CD4-positive, alpha-beta T cell (primary cell): ENCODE measurements at regions not wholly inside any gene's neighbourhood (a gene's known extent, or its start where the extent isn't known, plus 50 kb on each side); places are given as distances from the start of the nearest gene placed in this dataset.
"Not testable (repeated sequence)": the region's sequence is repeated elsewhere in the genome, so short reads cannot be mapped to it uniquely, and the experiment has no call there.

Experiments used
- ATAC-seq: fragments of 200-7000 bp; cut with Tn5 transposase; one replicate; pipeline ENCODE4 v1.10.0; 2022; ENCODE audit warnings: mild to moderate bottlenecking; ENCODE audit not compliant: poor library complexity
- CTCF ChIA-PET: fragments of 350-600 bp; sonication (Branson Sonifier 250); formaldehyde crosslinking; loops from one replicate; lab custom pipeline; 2021; ENCODE audit warnings: antibody characterized with exemption, inconsistent platforms; lab: Charles Lee
- POLR2A ChIA-PET: fragments of 350-600 bp; sonication (Branson Sonifier 250); formaldehyde crosslinking; loops from one replicate; lab custom pipeline; 2021; ENCODE audit warnings: antibody characterized with exemption, inconsistent platforms; lab: Charles Lee
- DNase-seq, 14 experiments: peaks; one replicate each; pipeline ENCODE4 v3.0.0-alpha.2; 2013 to 2020; ENCODE audit warnings: mixed read lengths in 2 of 14
- H3K27ac ChIP-seq, 2 donors: one replicate each; pipeline versions ENCODE4 v1.5.1 to v1.7.0; 2013; ENCODE audit warnings: low read length in 2 of 2, low read depth in 1 of 2, mild to moderate bottlenecking in 1 of 2
- H3K27me3 ChIP-seq, 2 experiments: 1 replicate in 1 of 2; 2 replicates in 1 of 2; pipeline versions ENCODE4 v1.6.1 to v1.7.0; 2013; ENCODE audit warnings: low read length in 2 of 2, control low read depth in 1 of 2, mild to moderate bottlenecking in 1 of 2, moderate library complexity in 1 of 2; ENCODE audit not compliant: insufficient read depth in 2 of 2, control insufficient read depth in 1 of 2
- H3K36me3 ChIP-seq: one replicate; pipeline ENCODE4 v1.6.1; 2013; ENCODE audit warnings: low read length, control low read depth; ENCODE audit not compliant: insufficient read depth
- H3K4me1 ChIP-seq: one replicate; pipeline ENCODE4 v1.6.1; 2013; ENCODE audit warnings: low read length, control low read depth; ENCODE audit not compliant: insufficient read depth
- H3K4me3 ChIP-seq: one replicate; pipeline ENCODE4 v1.5.1; 2013; ENCODE audit warnings: mild to moderate bottlenecking, low read length, moderate library complexity
- H3K9me3 ChIP-seq, 2 experiments: 1 replicate in 1 of 2; 2 replicates in 1 of 2; pipeline versions ENCODE4 v1.6.1 to v1.7.0; 2013; ENCODE audit warnings: low read length in 2 of 2, mild to moderate bottlenecking in 2 of 2, control low read depth in 1 of 2, moderate library complexity in 1 of 2; ENCODE audit not compliant: control insufficient read depth in 1 of 2, insufficient read depth in 1 of 2
- H3K27ac Mint-ChIP-seq: one replicate; pipeline ENCODE4 v1.8.0; 2020; ENCODE audit warnings: mixed read lengths
- H3K27me3 Mint-ChIP-seq: one replicate; pipeline ENCODE4 v1.8.0; 2021; ENCODE audit warnings: mixed read lengths
- H3K36me3 Mint-ChIP-seq: one replicate; pipeline ENCODE4 v1.8.0; 2021; ENCODE audit warnings: low read depth, mixed read lengths
- H3K4me1 Mint-ChIP-seq: one replicate; pipeline ENCODE4 v1.8.0; 2021; ENCODE audit warnings: low read depth, mixed read lengths
- H3K4me3 Mint-ChIP-seq: one replicate; pipeline ENCODE4 v1.8.0; 2020; ENCODE audit warnings: mild to moderate bottlenecking, mixed read lengths
- H3K9me3 Mint-ChIP-seq: one replicate; pipeline ENCODE4 v1.8.0; 2020; ENCODE audit warnings: mixed read lengths
- CTCF ChIP-seq: fragments of 200-600 bp; IDR thresholded peaks from one replicate; pipeline ENCODE4 v1.8.0; 2022; ENCODE audit warnings: antibody characterized with exemption, mild to moderate bottlenecking
- intact Hi-C, 2 experiments: fragments of 100-400 bp; cut with DNase I in 1 of 2; cut with micrococcal nuclease in 1 of 2; formaldehyde crosslinking; loops; one replicate each; pipeline versions ENCODE4 v1.15.1 to v1.9.0; 2023 to 2025; cut with DNase I, micrococcal nuclease

- ChIA-PET POLR2A (no interaction called here), CTCF (no interaction called here)
- no peak overlapping the region for H3K4me3 ChIP-seq
- intact Hi-C loops: no loop called here
- ATAC-seq: no peak
- H3K27me3 ChIP-seq: no peaks in the 10 kb centered on the region
- H3K9me3 Mint-ChIP-seq: peaks cover 7% of the 10 kb centered on the region
- no peak overlapping the region for H3K4me3 Mint-ChIP-seq
- no peaks in the 10 kb centered on the region for H3K36me3 Mint-ChIP-seq
- H3K4me1 ChIP-seq: no peaks in the 10 kb centered on the region
- no peak overlapping the region for H3K27ac ChIP-seq
- DNase-seq: no peak
- no peaks in the 10 kb centered on the region for H3K27me3 Mint-ChIP-seq
- no peak for TF ChIP-seq CTCF
- H3K27ac Mint-ChIP-seq: no peak overlapping the region
- H3K9me3 ChIP-seq: no peaks in the 10 kb centered on the region
- H3K4me1 Mint-ChIP-seq: no peaks in the 10 kb centered on the region
- H3K36me3 ChIP-seq: no peaks in the 10 kb centered on the region
Measured at GRCh38 chr6:115539531-115539930, 521.2 kb downstream of the FRK start.

GRCh38 chr6:115524821-115525220 is 535.9 kb downstream of the FRK start:
- Histone ChIP-seq H3K4me3 (no peak overlapping the region), H3K27ac (no peak overlapping the region), H3K9me3 (peaks cover 0 to 5% of the 10 kb centered on the region in 2 experiments), H3K36me3 (no peaks in the 10 kb centered on the region), H3K27me3 (no peaks in the 10 kb centered on the region), H3K4me1 (no peaks in the 10 kb centered on the region)
- Mint-ChIP-seq H3K27me3 (no peaks in the 10 kb centered on the region), H3K36me3 (no peaks in the 10 kb centered on the region), H3K4me3 (no peak overlapping the region), H3K9me3 (peaks cover 18% of the 10 kb centered on the region), H3K4me1 (no peaks in the 10 kb centered on the region), H3K27ac (no peak overlapping the region)
- DNase-seq (no peak), ATAC-seq (no peak)
- ChIA-PET POLR2A (no interaction called here), CTCF (no interaction called here)
- TF ChIP-seq CTCF: no peak
- intact Hi-C loops: no loop called here

GRCh38 chr6:115521747-115522146 is 538.9 kb downstream of the FRK start:
- H3K36me3 Mint-ChIP-seq, H3K4me1 Mint-ChIP-seq, DNase-seq, POLR2A ChIA-PET, H3K36me3 ChIP-seq, H3K27me3 Mint-ChIP-seq, ATAC-seq, H3K27ac Mint-ChIP-seq, CTCF ChIA-PET, H3K4me1 ChIP-seq, intact Hi-C loops, H3K4me3 Mint-ChIP-seq, H3K9me3 ChIP-seq, H3K4me3 ChIP-seq, H3K27ac ChIP-seq, H3K27me3 ChIP-seq: not testable (repeated sequence)
- peaks cover 20% of the 10 kb centered on the region for H3K9me3 Mint-ChIP-seq

- no peak for TF ChIP-seq CTCF
- Histone ChIP-seq H3K4me1 (no peaks in the 10 kb centered on the region), H3K27me3 (no peaks in the 10 kb centered on the region), H3K27ac (no peak overlapping the region), H3K36me3 (no peaks in the 10 kb centered on the region), H3K4me3 (no peak overlapping the region), H3K9me3 (peaks cover 5 to 9% of the 10 kb centered on the region in 2 experiments)
- ChIA-PET POLR2A (no interaction called here), CTCF (no interaction called here)
- H3K27ac Mint-ChIP-seq: no peak overlapping the region
- H3K9me3 Mint-ChIP-seq: peaks cover 11% of the 10 kb centered on the region
- no peak for DNase-seq
- intact Hi-C loops: no loop called here
- no peaks in the 10 kb centered on the region for H3K27me3 Mint-ChIP-seq
- no peaks in the 10 kb centered on the region for H3K36me3 Mint-ChIP-seq
- no peak overlapping the region for H3K4me3 Mint-ChIP-seq
- H3K4me1 Mint-ChIP-seq: no peaks in the 10 kb centered on the region
- no peak for ATAC-seq
Measured at GRCh38 chr6:115514656-115515055, 546.0 kb downstream of the FRK start.
